ENCODE measurements at regions not wholly inside any gene's neighbourhood (a gene's known extent, or its start where the extent isn't known, plus 50 kb on each side); places are given as distances from the start of the nearest gene placed in this dataset.

DNA sequence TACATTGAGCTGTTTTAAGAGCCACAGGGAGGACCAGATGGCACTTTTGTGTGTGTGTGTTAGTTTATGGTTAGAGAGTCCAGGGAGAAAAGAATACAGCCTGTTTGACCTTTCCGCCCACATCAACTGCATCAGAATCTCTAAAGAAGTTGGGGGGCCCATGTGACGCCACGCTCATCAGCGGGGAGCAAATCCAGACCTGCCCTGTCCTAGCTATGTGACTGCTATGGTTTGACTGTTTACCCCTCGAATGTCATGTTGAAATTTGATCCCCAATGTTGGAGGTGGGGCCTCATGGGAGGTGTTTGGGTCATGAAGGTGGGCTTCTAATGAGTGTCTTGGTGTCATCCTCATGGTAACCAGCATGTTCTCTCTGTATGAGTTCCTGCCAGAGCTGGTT is 128.0 kb downstream of the ADRA2A start:
- no peak for DNase-seq

DNA sequence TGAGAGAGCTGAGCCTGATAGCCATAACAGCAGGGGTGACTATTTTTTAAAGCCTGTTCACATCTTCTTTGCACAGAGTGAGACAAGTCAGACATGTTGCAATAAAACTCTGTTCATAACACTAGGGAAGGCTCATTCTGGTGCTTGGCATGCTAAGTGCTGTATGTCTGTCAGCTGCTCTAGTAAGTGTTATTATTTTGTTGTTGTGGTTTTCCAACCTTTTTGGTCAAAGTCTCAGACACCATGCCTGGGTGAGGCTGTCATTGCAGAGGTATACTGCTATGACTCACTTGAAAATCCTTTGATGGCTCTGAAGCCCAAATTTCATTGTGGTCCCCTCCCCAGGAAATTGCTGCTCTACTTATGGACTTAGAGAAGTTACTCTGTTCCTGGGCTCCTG is 129.7 kb downstream of the ADRA2A start:
- no peak for DNase-seq

DNA sequence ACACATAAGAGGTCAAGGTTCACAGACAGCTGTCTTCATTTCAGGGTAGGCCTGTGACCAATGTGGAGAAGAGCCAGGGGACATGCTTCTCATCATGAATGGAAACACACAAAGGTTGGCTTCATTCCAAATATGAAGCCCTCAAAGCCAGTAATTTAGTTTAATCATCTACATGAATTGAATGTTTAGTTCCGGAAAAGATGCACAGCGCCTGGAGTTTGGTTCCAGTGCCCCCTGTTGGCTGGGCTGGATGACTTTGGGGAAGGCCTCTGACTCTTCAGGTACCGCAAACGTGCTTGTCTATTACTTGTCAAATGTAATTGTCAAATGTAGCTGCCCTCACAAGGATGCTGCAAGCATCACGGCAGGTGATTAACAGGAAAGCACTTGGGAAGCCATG is 130.7 kb downstream of the ADRA2A start:
- no peak for DNase-seq

DNA sequence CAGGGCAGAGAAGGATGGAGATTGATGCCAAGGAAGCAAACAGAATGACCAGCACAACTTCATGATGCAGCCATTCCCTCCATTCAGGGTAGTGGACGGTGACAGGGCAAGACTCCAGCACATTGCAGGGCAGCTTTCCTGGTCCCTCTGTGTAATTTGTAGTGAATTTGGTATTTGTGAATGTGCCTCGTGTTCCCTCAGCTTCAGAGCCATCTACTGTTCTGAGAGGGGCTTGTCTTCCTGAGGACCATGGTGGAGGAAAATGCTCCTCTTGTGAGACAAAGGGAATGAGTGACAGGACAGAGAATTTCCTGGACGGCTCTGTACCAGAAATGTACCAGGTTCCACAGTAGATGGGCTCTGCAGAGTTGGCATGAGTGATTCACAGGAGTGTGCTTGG is 132.1 kb downstream of the ADRA2A start:
- no peak for DNase-seq

DNA sequence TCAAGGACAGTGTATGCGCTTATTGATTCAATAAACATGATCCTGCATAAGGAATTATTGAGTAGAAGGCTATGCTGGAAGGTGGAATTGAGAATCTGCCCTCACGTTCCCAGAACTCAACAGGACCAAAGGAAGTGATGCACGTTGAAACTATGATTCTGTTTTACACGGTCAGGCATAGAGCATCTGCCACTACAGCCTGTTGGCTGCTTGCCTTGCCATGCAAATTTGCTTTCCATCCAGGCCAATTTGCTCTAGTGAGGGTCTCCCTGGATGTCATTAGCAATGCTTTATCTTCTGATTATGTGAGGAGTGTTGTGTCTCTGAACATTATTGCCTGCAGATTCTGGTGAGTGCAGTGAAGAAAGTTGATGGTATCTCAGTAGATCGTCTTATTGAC is 132.9 kb downstream of the ADRA2A start:
- DNase-seq = no peak

DNA sequence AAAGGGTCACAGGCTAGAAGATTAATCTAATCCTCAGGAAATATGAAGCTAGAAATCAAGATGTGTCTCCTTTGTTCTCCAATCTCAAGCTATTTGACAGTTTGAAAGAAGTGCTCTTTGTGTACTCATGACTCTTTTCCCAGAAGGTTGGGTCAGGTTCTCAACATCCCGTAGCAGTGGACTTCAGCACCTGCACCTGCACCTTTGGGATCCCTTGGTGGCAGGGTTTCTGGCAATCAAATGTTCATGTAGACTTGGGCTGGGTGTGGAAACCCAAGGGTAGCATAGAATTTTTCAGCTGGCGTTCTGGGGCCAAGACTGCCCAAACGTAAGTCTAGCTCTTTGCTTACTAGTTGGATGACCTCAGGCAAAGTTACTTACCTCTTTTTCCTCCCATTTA is 134.4 kb downstream of the ADRA2A start:
- DNase-seq = no peak

DNA sequence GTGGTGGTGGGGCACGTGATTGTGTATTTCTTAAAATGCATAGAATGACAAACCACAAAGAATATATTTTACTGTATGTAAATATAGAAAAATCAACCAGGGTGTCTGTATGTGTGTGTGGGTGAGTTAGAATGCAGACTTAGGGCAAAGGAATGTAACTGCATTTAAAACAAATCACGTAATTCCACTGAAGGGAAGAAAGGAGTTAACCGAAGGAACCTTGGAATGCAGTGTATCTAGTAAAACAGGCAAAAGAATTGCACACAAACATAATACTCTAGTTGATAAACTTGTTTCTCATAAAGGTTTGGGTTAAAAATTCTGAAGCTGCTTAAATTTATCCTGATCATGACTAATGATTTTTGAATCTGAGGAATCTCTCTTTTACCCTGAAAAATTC is 134.9 kb downstream of the ADRA2A start:
- no peak for DNase-seq

DNA sequence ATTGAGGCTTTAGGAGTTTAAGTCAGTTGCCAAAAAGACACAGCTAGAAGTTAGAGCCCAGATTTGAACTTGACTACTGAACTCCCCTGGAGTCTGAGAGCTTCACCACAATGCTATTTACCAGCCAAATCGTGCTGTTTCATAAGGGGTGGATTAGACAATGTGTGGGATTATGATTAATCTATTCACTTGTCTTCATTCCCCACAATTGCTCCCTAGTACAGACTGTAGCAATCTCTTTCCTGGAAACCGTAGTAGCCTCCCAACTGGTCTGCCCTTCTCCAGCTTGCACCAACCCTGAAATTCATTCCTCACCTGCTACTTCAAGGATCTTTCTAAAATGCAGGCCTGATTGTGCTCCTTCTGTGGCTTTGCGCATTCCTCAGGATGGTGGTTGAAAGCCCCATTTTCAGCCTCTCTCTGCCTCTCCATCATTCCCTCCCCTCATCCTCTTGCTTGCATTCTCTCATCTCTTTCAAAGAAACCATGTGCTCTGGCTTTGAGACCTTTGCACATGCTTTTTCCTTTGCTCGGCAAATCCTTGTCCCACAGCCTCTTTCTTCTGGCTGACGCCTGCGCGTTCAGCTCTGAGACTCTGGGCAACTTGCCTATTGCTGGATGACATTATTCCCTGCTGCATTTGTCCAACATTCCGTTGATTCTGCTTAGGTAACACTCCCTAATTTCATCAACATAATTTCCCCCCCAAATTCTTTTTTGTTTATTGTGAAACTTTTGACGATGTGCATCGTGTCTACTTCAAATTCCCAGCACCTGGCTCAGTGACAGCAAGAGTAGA is 145.1 kb downstream of the ADRA2A start:
- no peak for DNase-seq

DNA sequence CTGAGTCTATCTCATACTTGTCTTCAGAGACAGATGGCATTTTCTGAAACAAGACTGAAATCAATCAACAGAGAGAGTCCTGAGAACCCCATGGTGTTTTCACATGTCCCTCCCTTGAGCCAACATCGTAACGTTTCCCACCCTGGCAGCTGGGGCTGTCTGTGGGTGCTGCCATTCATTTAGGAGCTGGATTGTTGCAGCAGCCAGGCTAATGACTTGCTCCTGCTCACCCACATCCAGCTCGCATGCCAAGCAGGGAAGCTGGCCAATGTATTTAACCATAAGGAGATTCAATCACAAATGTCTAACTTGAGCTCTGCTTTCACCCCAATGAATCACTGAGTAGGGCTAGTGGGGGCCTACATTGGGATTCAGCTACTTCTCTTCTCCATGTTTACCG is 146.1 kb downstream of the ADRA2A start:
- DNase-seq = no peak

DNA sequence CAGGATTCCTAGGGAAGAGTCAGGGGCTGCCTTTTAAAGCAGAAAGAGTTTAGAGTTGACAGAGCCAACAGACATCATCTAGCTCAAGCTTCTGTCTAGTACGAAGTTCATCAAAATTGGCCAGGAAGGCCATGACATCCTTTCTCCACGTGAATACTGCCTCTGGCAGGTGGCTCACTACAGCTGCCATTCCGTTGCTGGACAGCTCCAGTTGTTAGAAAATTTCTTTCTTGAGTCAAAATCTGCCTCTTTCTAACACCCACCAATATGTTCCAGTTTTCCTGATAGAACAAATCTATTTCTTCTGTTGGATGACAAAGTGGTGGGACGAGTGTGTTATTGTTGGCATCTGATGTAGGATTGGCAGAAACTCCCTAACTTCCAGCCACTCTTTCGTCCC is 154.9 kb downstream of the ADRA2A start:
- DNase-seq = no peak

DNA sequence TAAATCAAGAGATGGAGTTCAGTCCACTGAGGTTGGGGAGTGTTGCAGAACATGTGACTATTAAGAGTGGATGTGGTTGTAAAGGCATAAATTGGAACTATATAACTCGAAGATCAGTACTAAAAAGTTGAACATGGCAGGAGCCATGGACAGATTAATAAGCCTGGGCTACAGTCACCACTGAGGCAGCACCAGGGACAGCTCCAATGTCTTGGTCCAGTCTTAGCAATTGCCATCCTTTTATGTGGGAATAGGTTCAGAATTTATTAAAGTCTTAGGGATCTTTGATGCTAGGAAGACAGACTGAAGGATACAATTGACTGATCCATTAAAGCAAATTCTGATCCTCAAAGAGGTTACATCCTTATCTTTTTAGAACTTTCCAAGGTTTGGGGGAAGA is 156.6 kb downstream of the ADRA2A start:
- no peak for DNase-seq

DNA sequence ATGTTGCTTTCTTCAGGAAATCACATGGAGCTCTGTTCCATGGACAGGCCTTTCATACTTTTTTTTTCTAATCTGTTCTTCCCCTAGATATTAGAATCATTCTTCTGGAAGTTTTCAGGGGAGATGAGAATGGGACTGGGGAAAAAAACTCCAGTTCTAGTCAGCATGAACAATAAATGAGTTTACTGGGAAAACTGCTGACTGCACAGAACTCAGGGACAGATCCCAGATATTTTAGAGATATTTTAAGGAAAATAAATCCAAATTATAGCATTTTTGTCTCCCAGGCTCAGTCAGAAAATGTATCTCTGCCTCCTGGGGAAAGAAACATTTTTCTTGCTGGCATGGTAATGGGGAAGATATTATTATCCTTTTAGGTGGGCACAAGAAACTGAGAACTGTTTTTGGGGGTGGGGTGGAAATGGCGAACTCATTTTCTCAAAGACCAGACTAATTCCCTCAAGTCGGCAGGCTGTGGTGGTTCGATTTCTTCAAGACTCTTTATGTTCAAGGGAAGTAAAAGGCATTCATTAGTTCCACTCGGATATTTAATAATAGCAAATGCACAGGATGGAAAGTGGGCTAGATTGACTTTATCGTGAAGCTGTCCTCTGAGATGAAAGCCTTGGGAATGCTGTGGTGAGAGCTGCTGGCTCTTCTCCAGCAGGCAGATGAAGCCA is 157.5 kb downstream of the ADRA2A start:
- no peak for DNase-seq

DNA sequence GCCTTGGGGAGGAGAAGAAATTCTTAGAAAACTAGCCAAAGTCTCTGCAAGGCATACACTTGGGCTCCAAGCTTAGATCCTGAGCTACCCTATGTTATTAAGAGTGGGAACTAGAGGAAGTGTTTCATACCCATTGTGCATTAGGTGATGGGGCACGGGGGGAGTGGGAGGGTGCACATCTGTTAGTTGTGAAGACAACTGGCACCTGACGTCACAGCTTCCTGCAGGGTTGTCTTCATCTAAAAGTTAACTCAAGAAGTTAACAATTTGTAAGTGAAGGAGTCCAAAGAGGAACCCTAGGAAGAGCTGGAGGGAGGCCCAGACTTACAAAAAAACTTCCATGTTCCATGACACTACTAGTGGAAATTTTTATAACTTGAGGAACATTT is 158.1 kb downstream of the ADRA2A start:
- no peak for DNase-seq

DNA sequence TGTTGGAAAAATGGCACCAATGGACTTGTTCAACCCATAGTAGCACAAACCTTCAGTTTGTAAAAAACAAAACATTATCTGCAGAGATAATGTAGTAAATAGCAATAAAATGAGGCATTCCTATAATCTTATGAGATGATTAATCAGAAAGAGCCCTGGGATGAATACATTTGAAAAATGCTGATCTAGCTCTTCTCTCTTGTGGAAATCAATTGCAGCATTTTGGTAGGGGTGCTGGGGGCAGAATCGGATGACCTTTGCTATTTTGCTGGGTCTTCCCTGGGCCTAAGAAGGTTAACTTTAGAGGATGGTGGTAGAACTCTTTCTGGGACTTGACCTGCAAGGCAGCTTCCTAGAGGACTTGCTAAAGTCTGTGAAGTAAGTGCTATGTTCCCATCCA is 163.5 kb downstream of the ADRA2A start:
- DNase-seq = no peak

DNA sequence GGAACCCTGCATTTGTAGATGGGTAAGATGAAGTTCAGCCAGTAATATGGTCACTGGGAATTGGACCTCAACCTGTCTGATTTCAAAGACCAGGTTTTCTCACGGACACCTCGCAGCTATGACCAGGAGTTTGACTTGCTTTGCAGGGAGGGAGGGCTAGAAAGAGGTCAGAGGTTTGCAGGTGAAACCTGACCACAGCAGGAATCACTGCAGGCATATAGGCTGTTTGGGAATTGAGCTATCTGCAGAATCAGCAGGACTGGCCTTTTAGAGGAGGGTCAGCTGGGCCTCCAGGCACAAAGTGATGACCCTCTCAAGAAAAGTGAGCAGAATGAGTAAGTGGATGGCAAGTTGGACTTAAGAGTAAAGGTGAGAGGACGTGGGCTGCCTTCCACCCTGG is 166.3 kb downstream of the ADRA2A start:
- DNase-seq = no peak

DNA sequence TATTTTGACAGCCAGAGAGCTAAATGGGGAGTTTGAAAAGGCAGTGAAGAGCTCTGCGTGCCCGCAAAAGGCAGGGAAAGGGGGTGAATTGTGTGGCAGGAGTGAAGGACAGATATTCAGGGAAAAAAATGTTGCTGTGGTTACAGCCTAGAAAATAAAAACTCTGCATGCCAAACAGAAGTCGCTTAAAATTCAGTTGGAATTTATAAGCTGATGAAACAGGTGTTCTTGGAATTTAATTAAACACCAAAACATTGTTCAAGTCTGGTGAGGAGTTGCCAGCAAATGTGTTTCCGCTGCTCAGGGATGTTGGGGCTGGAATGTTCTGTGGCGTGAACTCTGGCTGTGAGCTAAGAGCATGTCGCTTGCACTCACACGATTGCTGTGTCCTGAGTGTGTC is 169.3 kb downstream of the ADRA2A start:
- DNase-seq = no peak

DNA sequence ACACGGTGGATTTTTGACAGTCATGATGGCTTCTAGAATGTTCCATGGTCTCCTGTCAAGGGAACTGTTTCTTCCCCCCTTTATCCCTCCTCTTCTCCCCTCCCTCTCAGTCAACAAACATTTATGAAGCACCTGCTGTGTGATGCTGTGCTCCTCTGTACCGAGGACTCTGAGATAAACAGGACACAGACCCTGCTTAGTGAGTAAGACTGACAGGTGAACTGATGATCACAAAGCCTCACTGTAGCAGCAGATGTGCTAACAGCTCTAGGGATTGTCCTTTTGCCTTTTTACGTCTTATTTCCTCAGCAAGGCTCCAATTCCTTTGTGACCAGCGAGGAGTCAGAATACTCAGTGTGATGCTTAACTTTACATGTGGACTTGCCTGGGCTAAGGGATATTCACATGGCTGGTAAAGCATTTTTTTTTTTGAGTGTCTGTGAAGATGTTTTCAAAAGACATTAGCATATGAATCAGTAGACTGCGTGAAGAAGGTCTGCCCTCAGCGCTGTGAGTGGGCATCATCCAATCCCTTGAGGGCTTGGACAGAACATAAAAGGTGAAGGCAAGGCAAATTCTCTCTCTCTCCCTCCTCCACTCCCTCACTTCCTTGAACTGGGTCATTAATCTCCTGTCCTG is 170.1 kb downstream of the ADRA2A start:
- DNase-seq = no peak

DNA sequence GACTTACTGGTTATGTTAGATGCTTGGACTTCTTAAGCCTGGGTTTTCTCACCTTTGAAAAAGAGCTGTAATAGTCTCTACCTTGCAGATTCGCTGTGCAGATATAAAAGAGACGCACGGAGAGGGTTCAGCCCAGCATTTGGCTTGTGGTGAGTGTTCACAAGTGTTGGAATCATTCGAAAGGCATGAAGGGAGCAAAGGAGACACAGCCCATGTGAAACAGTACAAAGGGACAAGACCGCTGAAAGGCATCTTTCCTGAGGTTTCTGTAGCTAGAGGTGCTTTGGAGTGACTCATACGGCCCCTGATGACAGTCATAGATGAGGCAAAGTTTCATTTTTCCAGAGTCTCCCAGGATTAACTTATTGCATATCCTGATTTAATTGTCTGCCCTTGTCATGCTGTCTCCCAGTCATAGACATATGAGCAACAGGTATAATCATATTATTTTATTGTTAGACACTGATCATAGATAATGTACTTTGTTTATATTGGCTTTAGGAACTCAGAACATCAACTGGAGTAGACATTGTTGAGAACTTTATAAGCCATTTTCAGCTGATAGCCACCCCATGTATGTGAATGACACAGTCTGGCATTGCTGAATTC is 171.1 kb downstream of the ADRA2A start:
- no peak for DNase-seq

DNA sequence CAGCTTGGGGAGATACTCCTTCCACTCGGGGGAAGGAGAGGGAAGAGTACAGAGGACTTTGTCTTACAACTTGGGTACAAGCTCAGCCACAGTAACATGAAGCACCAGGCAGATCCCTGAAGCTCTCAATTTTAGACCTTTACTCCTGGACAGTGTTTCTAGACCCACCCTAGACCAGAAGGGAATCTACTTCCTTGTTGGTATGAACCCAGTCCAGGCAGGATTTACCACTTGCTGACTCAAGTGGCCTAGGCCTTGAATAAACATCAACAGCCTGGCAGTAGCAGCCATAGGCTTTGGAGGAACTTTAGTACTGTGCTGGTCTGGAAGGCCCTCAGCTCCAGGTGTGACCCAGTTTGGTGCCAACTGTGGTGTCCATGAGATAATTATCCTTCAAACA is 173.1 kb downstream of the ADRA2A start:
- no peak for DNase-seq

DNA sequence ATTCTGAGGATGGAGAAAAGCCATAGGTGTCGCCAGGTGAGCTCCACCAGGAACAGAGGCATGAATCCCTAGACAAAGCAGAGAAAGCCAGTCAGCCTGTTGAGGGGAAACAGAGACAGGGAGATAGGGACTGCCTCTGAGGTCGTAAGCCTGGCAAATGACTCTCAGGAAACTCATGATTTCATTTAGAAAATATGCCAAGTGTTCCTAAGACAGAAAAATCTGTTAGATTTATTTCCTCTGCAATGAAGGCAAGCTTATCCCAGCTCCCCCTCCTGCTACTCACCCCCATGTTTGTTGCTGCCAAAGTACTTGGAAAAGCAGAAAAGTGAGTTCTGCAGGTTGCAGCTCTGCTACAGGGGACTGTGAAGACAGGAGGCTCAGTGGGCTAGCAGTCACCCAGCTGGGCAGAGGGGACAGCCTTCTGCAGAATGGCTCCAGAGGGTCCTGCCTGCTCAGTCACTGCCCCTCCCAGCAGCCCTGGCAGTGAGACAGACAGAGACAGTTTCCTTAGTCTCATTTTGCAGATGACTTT is 184.3 kb downstream of the ADRA2A start:
- no peak for DNase-seq

DNA sequence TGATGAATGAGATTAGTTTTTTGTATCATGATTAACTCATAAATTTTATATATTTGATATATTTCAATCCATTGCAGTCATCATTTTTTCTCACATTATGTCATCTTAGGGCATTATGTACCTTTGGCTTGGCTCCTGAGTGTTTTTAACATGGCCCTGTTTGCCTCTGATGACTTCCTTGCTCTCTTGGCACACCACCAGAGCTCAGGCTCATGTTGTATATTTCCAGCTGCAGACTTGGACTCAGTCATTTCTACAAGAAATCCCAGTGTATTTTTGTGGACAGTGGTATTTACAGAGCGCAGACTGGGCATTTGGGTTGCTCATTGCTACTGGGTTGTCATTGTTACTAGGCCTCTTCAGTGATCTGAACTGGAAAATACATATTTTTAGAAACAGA is 188.5 kb downstream of the ADRA2A start:
- DNase-seq = no peak

DNA sequence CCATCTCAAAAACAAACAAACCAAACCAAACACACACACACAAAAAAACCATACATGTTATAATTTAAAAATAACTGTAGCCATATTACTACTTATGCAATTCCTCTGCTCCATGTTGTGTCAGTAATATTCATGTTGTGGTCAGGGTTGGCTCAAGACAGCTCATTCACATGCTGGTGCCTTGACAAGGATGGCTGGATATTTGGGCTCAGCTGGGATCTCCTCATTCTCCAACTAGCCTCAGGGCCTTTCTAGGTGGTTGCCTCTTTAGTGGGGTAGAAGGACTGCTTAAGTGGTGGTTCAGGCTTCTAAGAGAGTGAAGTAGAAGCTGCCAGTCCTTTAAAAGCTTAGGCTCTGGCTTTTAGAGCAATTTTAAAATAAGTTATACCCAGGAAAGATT is 189.3 kb downstream of the ADRA2A start:
- DNase-seq = no peak

DNA sequence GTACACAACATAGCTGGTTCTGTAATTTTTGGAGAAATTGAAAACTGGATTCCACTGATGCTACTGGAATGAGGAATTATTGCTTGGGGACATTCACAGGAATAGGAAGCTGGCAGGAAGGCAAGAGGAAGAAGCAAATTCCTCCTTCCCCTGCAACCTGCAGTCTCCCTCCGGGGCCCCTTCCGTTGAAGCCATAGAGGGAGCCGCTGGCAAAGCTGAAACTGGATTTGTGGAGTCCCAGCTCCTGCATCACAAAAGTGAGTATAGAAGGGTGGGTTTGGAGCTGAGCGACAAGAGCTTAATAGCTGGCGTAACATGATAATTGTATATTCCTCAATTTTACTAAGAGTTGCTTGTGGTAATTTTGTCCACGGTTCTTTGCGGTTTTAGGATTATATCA is 190.8 kb downstream of the ADRA2A start:
- DNase-seq = no peak

DNA sequence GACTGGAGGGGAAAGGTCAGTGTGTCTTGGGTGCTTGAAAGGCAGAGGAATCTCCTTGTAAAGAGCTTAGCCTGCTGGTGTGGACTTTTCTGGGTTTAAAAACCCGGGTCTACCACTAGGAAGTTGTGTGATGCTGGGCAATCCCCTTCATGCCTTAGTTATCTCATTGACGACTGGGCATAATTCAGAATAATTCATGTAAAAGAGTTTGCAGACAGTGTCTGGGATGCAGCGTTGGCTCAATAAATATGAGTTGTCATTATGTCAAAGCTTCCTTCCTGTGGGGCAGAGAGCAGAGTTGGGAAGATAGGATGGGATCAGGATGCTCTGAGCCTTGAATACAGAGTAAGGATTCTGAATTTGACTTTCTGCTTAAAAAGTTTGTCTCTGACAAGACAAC is 196.4 kb downstream of the ADRA2A start:
- DNase-seq = no peak
